Left lung (tissue), 4 donors: ENCODE measurements at regions not wholly inside any gene's neighbourhood (a gene's known extent, or its start where the extent isn't known, plus 50 kb on each side); places are given as distances from the start of the nearest gene placed in this dataset.

Experiments
- ATAC-seq: fragments of 200-7000 bp; cut with Tn5 transposase; one replicate; pipeline ENCODE4 v1.9.1; 2020; ENCODE audit warnings: moderate library complexity
- DNase-seq, 4 donors: peaks; one replicate each; pipeline ENCODE4 v3.0.0-alpha.2; 2013 to 2020
- H3K27ac ChIP-seq, 2 donors: fragments of 200-600 bp; sonication (generic) in 1 of 2; one replicate each; pipeline versions ENCODE4 v1.5.0 to v1.8.0; 2020 to 2021
- H3K27me3 ChIP-seq, 2 donors: fragments of 200-600 bp; sonication (generic) in 1 of 2; one replicate each; pipeline versions ENCODE4 v1.5.0 to v1.8.0; 2020 to 2021
- H3K36me3 ChIP-seq, 2 donors: fragments of 200-600 bp; sonication (generic) in 1 of 2; one replicate each; pipeline versions ENCODE4 v1.5.0 to v1.8.0; 2020 to 2021
- H3K4me1 ChIP-seq, 2 donors: fragments of 200-600 bp; one replicate each; pipeline ENCODE4 v1.8.0; 2021
- H3K4me3 ChIP-seq, 2 donors: fragments of 200-600 bp; sonication (generic) in 1 of 2; one replicate each; pipeline versions ENCODE4 v1.5.0 to v1.8.0; 2020 to 2021; ENCODE audit warnings: mild to moderate bottlenecking in 1 of 2
- H3K9me3 ChIP-seq, 2 donors: fragments of 200-600 bp; sonication (generic) in 1 of 2; one replicate each; pipeline versions ENCODE4 v1.5.0 to v1.8.0; 2020 to 2021
- intact Hi-C, 2 donors: fragments of 100-400 bp; cut with DNase I; formaldehyde crosslinking; loops; one replicate each; pipeline versions ENCODE4 v1.11.2 to v1.14.2; 2022
- TF ChIP-seq, protein P1 (sequence below), 2 donors: fragments of 200-600 bp; sonication (generic) in 1 of 2; IDR thresholded peaks; one replicate each; pipeline versions ENCODE4 v1.5.0 to v1.8.0; 2021; ENCODE audit warnings: antibody characterized with exemption in 2 of 2
- donor health status: DM: no; HTN: yes; CAD: no.
- donor health status: DM: no; HTN: no; CAD: no.

DNA sequence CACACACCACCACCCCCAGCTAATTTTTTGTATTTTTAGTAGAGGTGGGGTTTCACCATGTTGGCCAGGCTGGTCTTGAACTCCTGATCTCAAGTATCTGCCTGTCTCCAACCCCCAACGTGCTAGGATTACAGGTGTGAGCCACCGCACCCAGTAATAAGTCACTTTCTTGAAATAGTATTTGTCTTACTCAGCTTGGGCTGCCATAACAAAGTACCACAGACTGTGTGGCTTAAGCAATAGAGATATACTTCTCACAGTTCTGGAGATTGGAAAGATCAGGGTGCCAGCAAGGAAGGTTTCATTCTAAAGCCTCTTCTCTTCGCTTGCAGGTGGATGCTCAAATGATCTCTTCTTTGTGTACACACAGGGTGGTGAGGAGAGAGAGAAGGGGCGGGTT, 99.8 kb downstream of the ARRDC3 start:
- no peak overlapping the region for H3K4me3 ChIP-seq
- DNase-seq (no peak), ATAC-seq (no peak)
- intact Hi-C loops: no loop called here
- H3K27ac ChIP-seq: no peak overlapping the region
- TF ChIP-seq, protein P1, sequence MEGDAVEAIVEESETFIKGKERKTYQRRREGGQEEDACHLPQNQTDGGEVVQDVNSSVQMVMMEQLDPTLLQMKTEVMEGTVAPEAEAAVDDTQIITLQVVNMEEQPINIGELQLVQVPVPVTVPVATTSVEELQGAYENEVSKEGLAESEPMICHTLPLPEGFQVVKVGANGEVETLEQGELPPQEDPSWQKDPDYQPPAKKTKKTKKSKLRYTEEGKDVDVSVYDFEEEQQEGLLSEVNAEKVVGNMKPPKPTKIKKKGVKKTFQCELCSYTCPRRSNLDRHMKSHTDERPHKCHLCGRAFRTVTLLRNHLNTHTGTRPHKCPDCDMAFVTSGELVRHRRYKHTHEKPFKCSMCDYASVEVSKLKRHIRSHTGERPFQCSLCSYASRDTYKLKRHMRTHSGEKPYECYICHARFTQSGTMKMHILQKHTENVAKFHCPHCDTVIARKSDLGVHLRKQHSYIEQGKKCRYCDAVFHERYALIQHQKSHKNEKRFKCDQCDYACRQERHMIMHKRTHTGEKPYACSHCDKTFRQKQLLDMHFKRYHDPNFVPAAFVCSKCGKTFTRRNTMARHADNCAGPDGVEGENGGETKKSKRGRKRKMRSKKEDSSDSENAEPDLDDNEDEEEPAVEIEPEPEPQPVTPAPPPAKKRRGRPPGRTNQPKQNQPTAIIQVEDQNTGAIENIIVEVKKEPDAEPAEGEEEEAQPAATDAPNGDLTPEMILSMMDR (IDR thresholded peaks at IDR 0.05): no peak
- no peaks in the 10 kb centered on the region for H3K9me3 ChIP-seq
- H3K27me3 ChIP-seq: no peaks in the 10 kb centered on the region
- H3K4me1 ChIP-seq: peaks cover 0 to 24% of the 10 kb centered on the region in 2 donors
- no peaks in the 10 kb centered on the region for H3K36me3 ChIP-seq

DNA sequence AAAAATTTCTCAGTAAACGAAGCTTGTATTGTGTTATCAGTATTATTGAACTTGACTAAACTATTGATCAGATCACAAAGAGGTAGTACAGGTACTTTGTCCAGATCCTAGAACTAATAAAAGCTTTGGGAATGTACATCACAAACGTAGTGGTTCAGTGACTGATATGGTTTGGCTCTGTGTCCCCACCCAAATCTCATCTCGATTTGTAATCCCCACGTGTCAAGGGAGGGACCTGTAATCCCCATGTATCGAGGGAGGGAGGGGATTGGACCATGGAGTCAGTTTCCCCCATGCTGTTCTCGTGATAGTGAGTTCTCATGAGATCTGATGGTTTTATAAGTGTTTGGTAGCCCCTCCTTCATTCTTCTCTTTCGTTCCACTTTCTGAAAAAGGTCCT, 100.9 kb downstream of the ARRDC3 start:
- H3K27me3 ChIP-seq: no peaks in the 10 kb centered on the region
- DNase-seq: no peak
- ATAC-seq: no peak
- peaks cover 0 to 24% of the 10 kb centered on the region in 2 donors for H3K4me1 ChIP-seq
- TF ChIP-seq, protein P1 (IDR thresholded peaks at IDR 0.05): no peak
- no peaks in the 10 kb centered on the region for H3K9me3 ChIP-seq
- no peaks in the 10 kb centered on the region for H3K36me3 ChIP-seq
- H3K27ac ChIP-seq: no peak overlapping the region
- intact Hi-C loops: no loop called here
- H3K4me3 ChIP-seq: no peak overlapping the region

DNA sequence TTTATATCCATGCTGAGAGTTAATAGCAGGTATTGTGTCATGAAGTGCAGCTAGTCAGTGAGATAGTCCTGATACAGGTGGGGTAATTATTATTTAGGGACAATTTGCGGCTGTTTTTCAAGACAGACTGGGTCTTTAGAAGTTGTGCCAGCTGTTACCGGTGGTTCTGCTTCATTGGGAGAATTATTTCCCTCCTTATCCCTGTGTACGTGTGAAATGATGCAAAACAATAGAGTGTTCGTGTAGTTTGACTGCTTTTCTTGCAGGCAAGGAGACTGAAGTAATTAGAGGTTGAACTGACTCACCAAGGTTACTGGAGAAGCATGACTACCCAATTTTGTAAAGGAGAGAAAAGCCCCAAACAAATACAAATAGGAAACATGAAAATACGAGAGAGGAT, 101.7 kb downstream of the ARRDC3 start:
- H3K4me1 ChIP-seq: peaks cover 0 to 24% of the 10 kb centered on the region in 2 donors
- TF ChIP-seq, protein P1 (IDR thresholded peaks at IDR 0.05): no peak
- no peaks in the 10 kb centered on the region for H3K9me3 ChIP-seq
- no peak for DNase-seq
- no peaks in the 10 kb centered on the region for H3K36me3 ChIP-seq
- H3K27me3 ChIP-seq: no peaks in the 10 kb centered on the region
- ATAC-seq: no peak
- H3K27ac ChIP-seq: peak overlapping the region; percentile 91 to 97
- intact Hi-C loops: no loop called here
- H3K4me3 ChIP-seq: no peak overlapping the region

DNA sequence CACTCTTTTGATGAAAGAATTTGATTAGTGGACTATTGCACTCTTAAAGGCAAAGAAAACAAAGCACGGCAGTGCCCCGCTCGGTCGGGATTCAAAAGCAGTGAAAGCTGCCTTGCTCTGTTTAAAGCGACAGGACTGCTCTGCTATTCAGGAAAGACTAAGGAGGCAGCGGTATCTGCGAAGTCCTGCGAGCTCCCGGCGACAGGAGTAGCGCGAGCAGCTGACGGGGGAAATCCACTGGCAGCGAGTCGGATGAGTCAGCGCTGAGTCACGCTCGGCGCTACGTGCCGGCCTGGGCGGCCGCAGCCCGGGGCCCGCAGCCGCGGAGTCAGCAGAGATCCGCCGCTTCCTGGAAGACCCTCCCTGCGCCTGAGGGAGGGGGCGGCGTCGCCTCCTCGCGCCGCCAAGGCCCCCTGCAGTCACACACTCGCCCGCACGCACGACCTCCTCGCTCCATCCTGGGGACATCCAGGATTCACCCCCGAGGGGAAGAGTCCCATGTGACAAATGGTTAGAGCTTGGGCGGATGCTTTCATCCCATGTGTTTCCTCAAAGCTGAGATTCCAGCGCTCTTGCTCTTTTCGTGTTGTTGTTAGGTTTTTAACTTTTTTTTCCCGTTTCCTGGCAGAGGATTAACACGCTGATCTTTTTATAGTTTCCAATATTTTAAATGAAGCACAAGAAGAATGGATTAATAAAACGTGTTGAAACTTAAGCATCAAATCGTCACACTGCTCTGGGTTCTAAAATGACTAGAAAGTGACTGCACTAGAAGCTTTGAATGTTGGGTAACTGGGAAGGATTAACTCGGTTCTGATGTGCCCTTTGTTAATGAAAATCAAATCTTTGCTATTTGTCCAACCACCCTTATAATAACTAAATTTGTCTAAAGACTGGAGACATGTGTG, 102.5 kb downstream of the ARRDC3 start:
- TF ChIP-seq, protein P1 (IDR thresholded peaks at IDR 0.05): no peak
- H3K27me3 ChIP-seq: no peaks in the 10 kb centered on the region
- H3K4me3 ChIP-seq: peak overlapping the region; percentile 39 to 41
- no peaks in the 10 kb centered on the region for H3K9me3 ChIP-seq
- ATAC-seq: peak; percentile 92
- peak; percentile 93 to 98 (median 96) for DNase-seq
- no peaks in the 10 kb centered on the region for H3K36me3 ChIP-seq
- intact Hi-C loops: no loop called here
- peaks cover 0 to 24% of the 10 kb centered on the region in 2 donors for H3K4me1 ChIP-seq
- peak overlapping the region; percentile 91 to 97 for H3K27ac ChIP-seq

DNA sequence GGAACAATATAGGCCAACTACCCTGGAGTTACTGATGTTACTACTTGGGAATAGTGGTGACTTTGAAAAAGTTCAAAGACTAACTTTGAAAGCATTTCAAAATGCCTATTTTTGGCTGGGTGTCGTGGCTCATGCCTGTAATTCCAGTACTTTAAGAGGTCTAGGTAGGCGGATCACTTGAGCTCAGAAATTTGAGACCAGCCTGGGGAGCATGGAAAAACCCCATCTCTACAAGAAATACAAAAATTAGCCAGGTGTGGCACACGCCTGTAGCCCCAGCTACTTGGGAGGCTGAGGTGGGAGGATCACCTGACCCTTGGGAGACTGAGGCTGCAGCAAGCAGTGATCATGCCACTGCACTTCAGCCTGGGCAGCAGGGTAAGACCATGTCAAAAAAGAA, 105.3 kb downstream of the ARRDC3 start:
- no peaks in the 10 kb centered on the region for H3K36me3 ChIP-seq
- ATAC-seq (no peak), DNase-seq (no peak)
- H3K27ac ChIP-seq: no peak overlapping the region
- H3K9me3 ChIP-seq: no peaks in the 10 kb centered on the region
- intact Hi-C loops: no loop called here
- peaks cover 0 to 15% of the 10 kb centered on the region in 2 donors for H3K4me1 ChIP-seq
- no peak overlapping the region for H3K4me3 ChIP-seq
- TF ChIP-seq, protein P1 (IDR thresholded peaks at IDR 0.05): no peak
- H3K27me3 ChIP-seq: no peaks in the 10 kb centered on the region
